ENCODE measurements at regions not wholly inside any gene's neighbourhood (a gene's known extent, or its start where the extent isn't known, plus 50 kb on each side); places are given as distances from the start of the nearest gene placed in this dataset.

- TF ChIP-seq CTCF (conservative IDR thresholded peaks at IDR 0.05; ENCODE audit: low read depth, low read length) (no peak), EZH2 (IDR thresholded peaks at IDR 0.05; ENCODE audit: borderline replicate concordance, low read depth, low read length, poor library complexity, severe bottlenecking) (no peak)
Measured at GRCh38 chr10:130389906-130390305, 253.7 kb downstream of the GLRX3 start.

All from A673 (cell line).